ENCODE measurements at regions not wholly inside any gene's neighbourhood (a gene's known extent, or its start where the extent isn't known, plus 50 kb on each side); places are given as distances from the start of the nearest gene placed in this dataset.

DNA sequence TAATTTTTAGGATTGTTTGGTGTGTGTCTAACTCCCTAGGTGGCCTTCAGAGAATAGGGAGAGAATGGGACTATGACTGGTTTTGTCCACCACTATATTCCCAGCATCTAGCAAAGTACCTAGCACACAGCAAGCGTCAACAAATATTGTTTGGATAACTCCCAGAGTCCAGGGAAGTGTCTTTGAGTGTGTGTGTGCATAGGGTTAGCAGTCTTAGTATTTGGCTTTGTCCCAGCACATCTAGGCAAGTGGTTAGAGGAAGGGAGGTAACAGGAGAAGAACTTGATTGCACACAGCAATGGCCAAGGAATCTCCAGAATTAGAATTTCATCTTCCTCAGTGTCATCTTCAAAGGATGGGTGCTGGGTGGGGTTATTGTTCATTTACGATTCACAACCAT is 385.4 kb upstream of the CDH5 start:
- TF ChIP-seq, protein P1, sequence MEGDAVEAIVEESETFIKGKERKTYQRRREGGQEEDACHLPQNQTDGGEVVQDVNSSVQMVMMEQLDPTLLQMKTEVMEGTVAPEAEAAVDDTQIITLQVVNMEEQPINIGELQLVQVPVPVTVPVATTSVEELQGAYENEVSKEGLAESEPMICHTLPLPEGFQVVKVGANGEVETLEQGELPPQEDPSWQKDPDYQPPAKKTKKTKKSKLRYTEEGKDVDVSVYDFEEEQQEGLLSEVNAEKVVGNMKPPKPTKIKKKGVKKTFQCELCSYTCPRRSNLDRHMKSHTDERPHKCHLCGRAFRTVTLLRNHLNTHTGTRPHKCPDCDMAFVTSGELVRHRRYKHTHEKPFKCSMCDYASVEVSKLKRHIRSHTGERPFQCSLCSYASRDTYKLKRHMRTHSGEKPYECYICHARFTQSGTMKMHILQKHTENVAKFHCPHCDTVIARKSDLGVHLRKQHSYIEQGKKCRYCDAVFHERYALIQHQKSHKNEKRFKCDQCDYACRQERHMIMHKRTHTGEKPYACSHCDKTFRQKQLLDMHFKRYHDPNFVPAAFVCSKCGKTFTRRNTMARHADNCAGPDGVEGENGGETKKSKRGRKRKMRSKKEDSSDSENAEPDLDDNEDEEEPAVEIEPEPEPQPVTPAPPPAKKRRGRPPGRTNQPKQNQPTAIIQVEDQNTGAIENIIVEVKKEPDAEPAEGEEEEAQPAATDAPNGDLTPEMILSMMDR (IDR thresholded peaks at IDR 0.05; ENCODE audit: insufficient read depth, low read depth, low read length), result no peak
- TF ChIP-seq EZH2 (IDR thresholded peaks at IDR 0.05; ENCODE audit: insufficient read depth, low read length), result no peak
